ENCODE measurements at regions not wholly inside any gene's neighbourhood (a gene's known extent, or its start where the extent isn't known, plus 50 kb on each side); places are given as distances from the start of the nearest gene placed in this dataset.

- Histone ChIP-seq H2AFZ (ENCODE audit: low read depth, low read length) (no peak overlapping the region), H3K27me3 (ENCODE audit: insufficient read depth, low read depth, low read length) (no peaks in the 10 kb centered on the region), H3K4me2 (ENCODE audit: low read length) (no peak overlapping the region), H3K27ac (ENCODE audit: low read length) (no peak overlapping the region), H4K20me1 (ENCODE audit: insufficient read depth) (no peaks in the 10 kb centered on the region), H3K36me3 (ENCODE audit: insufficient read depth, low read length) (no peaks in the 10 kb centered on the region), H3K79me2 (replicated peaks; ENCODE audit: insufficient read depth, low read length) (no peaks in the 10 kb centered on the region), H3K9me3 (ENCODE audit: low read length) (no peaks in the 10 kb centered on the region), H3K9me2 (ENCODE audit: insufficient read depth, low read length) (no peaks in the 10 kb centered on the region), H3K4me3 (ENCODE audit: low read length) (no peak overlapping the region), H3F3A (ENCODE audit: insufficient read depth, low read length, poor library complexity, severe bottlenecking) (no peaks in the 10 kb centered on the region), H3K9ac (ENCODE audit: low read length) (no peak overlapping the region)
- no peak for TF ChIP-seq EP300 (conservative IDR thresholded peaks at IDR 0.05; ENCODE audit: poor library complexity, severe bottlenecking)
- no peak for TF ChIP-seq MXI1 (conservative IDR thresholded peaks at IDR 0.05; ENCODE audit: poor library complexity, severe bottlenecking)
- no peak for TF ChIP-seq POLR2AphosphoS5 (IDR thresholded peaks at IDR 0.05)
- TF ChIP-seq RAD21 (conservative IDR thresholded peaks at IDR 0.05) = no peak
- TF ChIP-seq CTCF (IDR thresholded peaks at IDR 0.05; ENCODE audit: poor library complexity, severe bottlenecking) = no peak
- no peak for TF ChIP-seq TAF1 (IDR thresholded peaks at IDR 0.05; ENCODE audit: low read depth)
Observed at GRCh38 chr16:63714876-63715275, 1407.0 kb downstream of the CDH11 start.

- no peaks in the 10 kb centered on the region for H3K27me3 ChIP-seq (ENCODE audit: insufficient read depth, low read depth, low read length)
- H2AFZ ChIP-seq (ENCODE audit: low read depth, low read length) = no peak overlapping the region
- no peaks in the 10 kb centered on the region for H4K20me1 ChIP-seq (ENCODE audit: insufficient read depth)
- H3K4me2 ChIP-seq (ENCODE audit: low read length) = no peak overlapping the region
- no peaks in the 10 kb centered on the region for H3K36me3 ChIP-seq (ENCODE audit: insufficient read depth, low read length)
- no peaks in the 10 kb centered on the region for H3K9me2 ChIP-seq (ENCODE audit: insufficient read depth, low read length)
- H3K9ac ChIP-seq (ENCODE audit: low read length) = no peak overlapping the region
- H3K4me3 ChIP-seq (ENCODE audit: low read length) = no peak overlapping the region
- no peaks in the 10 kb centered on the region for H3K79me2 ChIP-seq (replicated peaks; ENCODE audit: insufficient read depth, low read length)
- H3K9me3 ChIP-seq (ENCODE audit: low read length) = no peaks in the 10 kb centered on the region
- TF ChIP-seq EP300 (conservative IDR thresholded peaks at IDR 0.05; ENCODE audit: poor library complexity, severe bottlenecking) (no peak), MXI1 (conservative IDR thresholded peaks at IDR 0.05; ENCODE audit: poor library complexity, severe bottlenecking) (no peak), TAF1 (IDR thresholded peaks at IDR 0.05; ENCODE audit: low read depth) (no peak), CTCF (IDR thresholded peaks at IDR 0.05; ENCODE audit: poor library complexity, severe bottlenecking) (no peak), SMC3 (conservative IDR thresholded peaks at IDR 0.05; ENCODE audit: poor library complexity) (no peak), POLR2AphosphoS5 (IDR thresholded peaks at IDR 0.05) (no peak), EZH2 (IDR thresholded peaks at IDR 0.05; ENCODE audit: borderline replicate concordance, insufficient read depth, low read length, poor library complexity, severe bottlenecking) (no peak), RAD21 (conservative IDR thresholded peaks at IDR 0.05) (no peak)
- TF ChIP-seq, protein P1, sequence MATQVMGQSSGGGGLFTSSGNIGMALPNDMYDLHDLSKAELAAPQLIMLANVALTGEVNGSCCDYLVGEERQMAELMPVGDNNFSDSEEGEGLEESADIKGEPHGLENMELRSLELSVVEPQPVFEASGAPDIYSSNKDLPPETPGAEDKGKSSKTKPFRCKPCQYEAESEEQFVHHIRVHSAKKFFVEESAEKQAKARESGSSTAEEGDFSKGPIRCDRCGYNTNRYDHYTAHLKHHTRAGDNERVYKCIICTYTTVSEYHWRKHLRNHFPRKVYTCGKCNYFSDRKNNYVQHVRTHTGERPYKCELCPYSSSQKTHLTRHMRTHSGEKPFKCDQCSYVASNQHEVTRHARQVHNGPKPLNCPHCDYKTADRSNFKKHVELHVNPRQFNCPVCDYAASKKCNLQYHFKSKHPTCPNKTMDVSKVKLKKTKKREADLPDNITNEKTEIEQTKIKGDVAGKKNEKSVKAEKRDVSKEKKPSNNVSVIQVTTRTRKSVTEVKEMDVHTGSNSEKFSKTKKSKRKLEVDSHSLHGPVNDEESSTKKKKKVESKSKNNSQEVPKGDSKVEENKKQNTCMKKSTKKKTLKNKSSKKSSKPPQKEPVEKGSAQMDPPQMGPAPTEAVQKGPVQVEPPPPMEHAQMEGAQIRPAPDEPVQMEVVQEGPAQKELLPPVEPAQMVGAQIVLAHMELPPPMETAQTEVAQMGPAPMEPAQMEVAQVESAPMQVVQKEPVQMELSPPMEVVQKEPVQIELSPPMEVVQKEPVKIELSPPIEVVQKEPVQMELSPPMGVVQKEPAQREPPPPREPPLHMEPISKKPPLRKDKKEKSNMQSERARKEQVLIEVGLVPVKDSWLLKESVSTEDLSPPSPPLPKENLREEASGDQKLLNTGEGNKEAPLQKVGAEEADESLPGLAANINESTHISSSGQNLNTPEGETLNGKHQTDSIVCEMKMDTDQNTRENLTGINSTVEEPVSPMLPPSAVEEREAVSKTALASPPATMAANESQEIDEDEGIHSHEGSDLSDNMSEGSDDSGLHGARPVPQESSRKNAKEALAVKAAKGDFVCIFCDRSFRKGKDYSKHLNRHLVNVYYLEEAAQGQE (IDR thresholded peaks at IDR 0.05; ENCODE audit: borderline replicate concordance) = no peak
- H3K27ac ChIP-seq (ENCODE audit: low read length) = no peak overlapping the region
- no peaks in the 10 kb centered on the region for H3F3A ChIP-seq (ENCODE audit: insufficient read depth, low read length, poor library complexity, severe bottlenecking)
Observed at GRCh38 chr16:63712725-63713124, 1409.1 kb downstream of the CDH11 start.
